KOPT-K1 (cell line): ENCODE measurements at regions not wholly inside any gene's neighbourhood (a gene's known extent, or its start where the extent isn't known, plus 50 kb on each side); places are given as distances from the start of the nearest gene placed in this dataset.

Experiments
- H3K27ac ChIP-seq: fragments of 200-600 bp; sonication (generic); 2 replicates; pipeline ENCODE4 v1.5.1; 2016; ENCODE audit warnings: antibody characterized with exemption, mild to moderate bottlenecking, low read depth, low read length; ENCODE audit not compliant: poor library complexity, severe bottlenecking
- H3K36me3 ChIP-seq: fragments of 200-600 bp; sonication (generic); 2 replicates; pipeline ENCODE4 v1.5.1; 2017; ENCODE audit warnings: antibody characterized with exemption, mild to moderate bottlenecking, low read length, moderate library complexity; ENCODE audit not compliant: insufficient read depth
- H3K9me3 ChIP-seq: fragments of 200-600 bp; sonication (generic); 2 replicates; pipeline ENCODE4 v1.5.1; 2017; ENCODE audit warnings: antibody characterized with exemption, low read length, mild to moderate bottlenecking; ENCODE audit not compliant: insufficient read depth, poor library complexity, severe bottlenecking

DNA sequence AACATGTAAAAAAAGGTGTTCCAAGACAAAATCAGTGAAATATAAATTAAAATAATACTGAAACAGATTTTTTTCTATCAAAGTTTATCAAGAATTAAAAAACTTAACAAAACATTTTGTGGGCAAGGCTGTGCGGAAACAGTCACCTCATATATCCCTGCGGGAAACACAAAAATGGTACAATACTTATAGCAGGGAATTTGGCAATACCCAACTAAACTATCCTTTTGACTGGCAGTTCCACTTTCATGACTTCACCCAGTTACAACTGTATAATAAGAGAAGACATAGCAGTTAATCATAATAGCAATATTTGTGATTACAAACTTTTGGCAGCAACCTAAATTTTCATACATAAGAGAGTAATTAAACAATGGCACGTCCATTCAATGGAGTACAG lies 121.5 kb upstream of the EGLN3 start:
- Histone ChIP-seq H3K27ac (no peak overlapping the region), H3K9me3 (peaks cover 17% of the 10 kb centered on the region)

GRCh38 chr14:34070917-34071407 lies 120.1 kb upstream of the EGLN3 start:
- H3K27ac ChIP-seq, result no peak overlapping the region
- H3K36me3 ChIP-seq, result no peaks in the 10 kb centered on the region
- H3K9me3 ChIP-seq, result peaks cover 17% of the 10 kb centered on the region

More for the DNA sequence above, 121.5 kb upstream of the EGLN3 start:
- H3K36me3 ChIP-seq, result no peaks in the 10 kb centered on the region

GRCh38 chr14:34069854-34070582 lies 119.1 kb upstream of the EGLN3 start:
- Histone ChIP-seq H3K9me3 (peaks cover 17% of the 10 kb centered on the region), H3K27ac (no peak overlapping the region)

DNA sequence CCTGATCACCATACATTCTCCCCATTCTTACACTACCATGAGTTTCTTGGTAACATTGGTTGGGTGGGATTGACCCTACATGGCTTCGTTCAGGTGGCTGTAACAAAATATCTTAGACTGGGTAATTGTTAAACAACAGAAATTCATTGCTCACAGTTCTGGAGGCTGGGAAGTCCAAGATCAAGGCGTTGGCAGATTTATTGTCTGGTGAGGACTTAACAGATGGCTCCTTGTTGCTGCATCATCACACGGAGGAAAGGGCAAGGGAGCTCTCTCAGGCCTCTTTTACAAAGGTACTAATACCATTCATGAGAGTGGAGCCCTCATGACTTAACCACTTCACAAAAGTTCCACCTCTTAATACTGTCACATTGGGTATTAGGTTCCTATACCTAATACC lies 116.7 kb upstream of the EGLN3 start:
- H3K36me3 ChIP-seq, result no peaks in the 10 kb centered on the region
- peaks cover 12% of the 10 kb centered on the region for H3K9me3 ChIP-seq
- no peak overlapping the region for H3K27ac ChIP-seq

More at GRCh38 chr14:34069854-34070582, 119.1 kb upstream of the EGLN3 start:
- no peaks in the 10 kb centered on the region for H3K36me3 ChIP-seq

DNA sequence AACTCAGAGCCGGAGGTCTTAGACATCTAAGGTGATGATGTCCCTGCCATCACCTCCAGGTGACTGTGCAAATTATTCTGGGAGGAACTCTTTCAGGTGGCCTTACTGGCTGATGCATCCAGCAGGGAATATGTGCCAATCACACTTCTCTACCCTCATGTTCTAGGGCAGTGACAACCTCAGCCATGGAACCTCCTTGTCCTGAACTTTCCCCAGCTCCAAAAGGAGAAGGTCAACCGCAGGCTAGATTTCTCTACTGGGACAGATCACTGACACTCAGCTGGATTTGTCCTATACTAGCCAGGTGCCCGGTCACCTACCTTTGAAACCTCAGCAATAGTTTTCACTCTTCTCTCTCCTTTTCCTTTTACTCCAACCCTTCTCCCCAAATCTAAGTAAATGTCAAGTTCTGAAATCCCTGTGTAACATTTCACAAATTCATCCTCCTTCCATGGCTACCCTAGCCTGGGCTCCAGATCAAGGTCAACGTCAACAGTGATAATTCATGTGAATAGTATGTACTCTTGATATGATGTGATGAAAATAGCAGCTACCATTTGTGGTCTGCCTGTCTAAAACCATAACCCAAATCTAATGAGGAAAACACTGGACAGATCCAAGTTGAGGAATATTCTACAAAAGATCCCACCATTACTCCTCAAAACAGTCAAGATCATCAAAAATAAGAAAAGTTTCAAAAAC lies 115.0 kb upstream of the EGLN3 start:
- H3K36me3 ChIP-seq, result no peaks in the 10 kb centered on the region
- no peak overlapping the region for H3K27ac ChIP-seq
- H3K9me3 ChIP-seq, result no peaks in the 10 kb centered on the region

DNA sequence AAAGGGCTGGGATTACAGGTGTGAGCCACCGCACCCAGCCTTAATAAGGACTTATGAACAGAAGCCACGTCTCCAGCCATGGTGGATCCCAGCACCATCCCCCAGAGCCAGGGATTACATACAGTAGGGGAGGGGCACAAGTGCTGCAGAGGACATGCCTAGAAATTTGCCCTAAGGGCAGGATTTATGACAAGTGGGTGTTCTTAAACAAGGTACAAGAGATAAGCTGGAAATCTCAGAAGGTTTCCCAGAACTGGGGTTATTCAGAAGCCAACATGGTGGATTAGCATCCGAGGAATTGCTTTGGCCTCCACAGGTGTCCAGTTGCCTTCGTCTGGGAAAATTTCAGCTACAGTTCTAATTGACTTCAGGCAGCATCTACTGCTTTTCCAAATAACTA lies 114.4 kb upstream of the EGLN3 start:
- no peaks in the 10 kb centered on the region for H3K36me3 ChIP-seq
- H3K9me3 ChIP-seq, result no peaks in the 10 kb centered on the region
- H3K27ac ChIP-seq, result no peak overlapping the region

DNA sequence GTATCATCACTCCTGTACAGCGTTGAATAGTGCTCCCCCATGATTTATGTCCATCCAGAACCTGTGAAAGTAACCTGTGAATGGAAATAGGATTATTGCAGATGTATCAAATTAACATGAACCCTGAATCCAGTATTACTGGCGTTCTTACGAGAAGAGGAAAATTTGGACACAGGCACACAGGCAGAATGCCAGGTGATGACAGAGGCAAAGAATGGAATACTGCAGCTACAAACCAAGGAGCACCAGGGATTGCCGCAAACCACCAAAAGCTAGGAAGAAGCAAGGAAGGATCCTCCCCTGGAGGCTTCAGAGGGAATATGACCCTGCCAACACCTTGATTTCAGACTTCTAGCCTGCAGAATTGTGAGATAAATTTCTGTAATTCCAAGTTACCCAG lies 113.5 kb upstream of the EGLN3 start:
- H3K27ac ChIP-seq, result no peak overlapping the region
- no peaks in the 10 kb centered on the region for H3K36me3 ChIP-seq
- no peaks in the 10 kb centered on the region for H3K9me3 ChIP-seq

DNA sequence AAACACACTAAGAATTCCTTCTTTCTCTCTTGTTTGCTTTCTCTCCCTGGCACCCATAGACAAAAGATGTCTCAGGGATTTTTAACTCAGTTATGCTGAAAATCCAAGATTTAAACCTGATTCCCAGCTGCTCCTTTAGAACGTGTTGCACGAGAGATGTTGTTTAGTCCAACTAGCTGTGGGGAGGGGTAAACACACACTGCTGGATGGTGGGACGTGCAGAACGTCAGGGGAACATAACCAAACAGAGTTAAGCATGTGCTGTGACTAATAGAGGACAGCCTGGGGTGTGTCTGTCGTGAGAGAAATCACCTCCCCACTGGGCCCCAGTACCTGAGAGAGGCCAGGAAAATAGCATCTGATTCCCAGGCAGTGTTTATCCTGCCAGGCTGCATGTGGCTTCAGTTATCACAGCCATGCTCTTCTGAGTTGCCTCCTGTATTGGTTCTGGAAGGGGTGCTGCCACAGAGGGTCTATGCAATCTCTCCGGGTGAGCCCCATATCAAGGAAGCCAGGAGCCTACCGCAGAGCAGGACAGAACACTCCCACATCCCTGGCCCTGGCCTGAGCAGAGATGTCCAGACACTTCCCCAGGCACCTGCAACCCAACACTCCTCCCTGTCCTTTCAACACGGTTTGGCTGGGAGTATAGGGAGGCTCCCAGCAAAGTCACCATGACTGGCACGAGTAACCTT lies 112.7 kb upstream of the EGLN3 start:
- H3K27ac ChIP-seq, result no peak overlapping the region
- H3K9me3 ChIP-seq, result no peaks in the 10 kb centered on the region
- H3K36me3 ChIP-seq, result no peaks in the 10 kb centered on the region

DNA sequence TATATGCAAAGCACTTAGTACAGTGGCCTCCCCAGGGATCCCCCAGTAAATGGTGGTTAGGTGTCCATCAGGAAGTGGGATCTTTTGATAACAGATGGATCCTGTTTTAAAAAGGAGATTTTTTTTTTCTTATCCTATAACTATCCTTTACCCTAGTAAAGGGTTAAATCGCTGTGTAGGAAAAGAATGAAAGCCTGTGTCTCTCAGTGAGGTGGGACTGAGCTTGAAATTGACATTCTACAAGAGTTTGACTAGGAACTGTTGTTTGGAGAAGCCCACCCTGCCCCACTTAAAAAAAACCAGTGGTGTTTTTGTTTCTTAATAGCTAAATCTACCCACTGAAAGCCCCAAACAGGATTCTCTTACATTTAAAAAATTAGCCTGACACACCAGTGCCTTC lies 112.2 kb upstream of the EGLN3 start:
- Histone ChIP-seq H3K27ac (no peak overlapping the region), H3K9me3 (no peaks in the 10 kb centered on the region), H3K36me3 (no peaks in the 10 kb centered on the region)

DNA sequence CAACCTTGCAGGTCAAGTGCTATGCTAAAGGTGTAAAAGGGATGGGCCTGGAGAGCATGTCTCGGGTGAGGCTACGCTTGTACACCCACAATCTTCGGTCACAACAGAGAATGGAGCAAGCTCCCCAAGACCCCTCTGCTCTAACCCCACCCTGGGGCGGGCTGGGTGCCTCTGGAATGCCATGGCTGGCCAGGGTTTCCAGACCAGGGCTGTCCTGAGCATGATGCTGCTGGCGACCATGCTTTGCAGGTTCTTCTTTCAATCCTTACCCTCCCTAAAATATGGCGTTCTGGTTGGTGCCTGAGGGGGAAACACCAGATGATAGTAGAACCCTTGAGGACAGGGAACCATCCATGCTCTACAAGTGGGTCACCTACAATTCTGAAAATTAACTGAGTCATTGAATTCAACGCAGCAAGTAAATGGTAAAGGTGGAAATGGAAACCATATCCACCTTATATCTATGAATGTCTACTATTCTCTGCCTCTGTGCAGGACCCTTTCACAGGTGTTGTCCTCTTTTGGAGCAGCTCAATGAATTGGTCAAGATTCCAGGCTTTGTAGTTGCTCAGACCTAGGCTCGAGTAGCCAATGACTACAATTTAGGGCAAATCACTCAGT lies 111.6 kb upstream of the EGLN3 start:
- Histone ChIP-seq H3K9me3 (no peaks in the 10 kb centered on the region), H3K27ac (no peak overlapping the region), H3K36me3 (no peaks in the 10 kb centered on the region)

DNA sequence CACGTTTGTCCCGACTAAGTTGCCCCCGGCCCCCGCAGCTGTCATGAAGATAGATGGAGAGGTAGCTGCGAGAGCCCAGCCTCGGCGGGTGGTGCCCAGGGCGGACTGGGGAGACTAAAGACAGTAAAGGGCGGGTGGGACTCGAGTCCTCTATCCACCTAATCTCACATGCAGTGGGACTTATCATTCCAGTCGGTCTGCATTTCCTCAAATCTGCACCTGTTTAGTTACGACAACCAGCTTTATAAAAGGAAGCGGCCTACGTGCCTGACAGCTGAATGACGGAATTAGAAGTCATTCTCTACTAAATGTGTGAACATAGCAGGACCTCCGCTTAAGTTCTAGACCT lies 109.8 kb upstream of the EGLN3 start:
- Histone ChIP-seq H3K27ac (no peak overlapping the region), H3K9me3 (no peaks in the 10 kb centered on the region), H3K36me3 (no peaks in the 10 kb centered on the region)

- no peaks in the 10 kb centered on the region for H3K36me3 ChIP-seq
- no peaks in the 10 kb centered on the region for H3K9me3 ChIP-seq
- H3K27ac ChIP-seq, result no peak overlapping the region
These were observed 109.2 kb upstream of the EGLN3 start for GRCh38 chr14:34059925-34060650.

GRCh38 chr14:34059037-34059924 lies 108.4 kb upstream of the EGLN3 start:
- no peak overlapping the region for H3K27ac ChIP-seq
- no peaks in the 10 kb centered on the region for H3K9me3 ChIP-seq

DNA sequence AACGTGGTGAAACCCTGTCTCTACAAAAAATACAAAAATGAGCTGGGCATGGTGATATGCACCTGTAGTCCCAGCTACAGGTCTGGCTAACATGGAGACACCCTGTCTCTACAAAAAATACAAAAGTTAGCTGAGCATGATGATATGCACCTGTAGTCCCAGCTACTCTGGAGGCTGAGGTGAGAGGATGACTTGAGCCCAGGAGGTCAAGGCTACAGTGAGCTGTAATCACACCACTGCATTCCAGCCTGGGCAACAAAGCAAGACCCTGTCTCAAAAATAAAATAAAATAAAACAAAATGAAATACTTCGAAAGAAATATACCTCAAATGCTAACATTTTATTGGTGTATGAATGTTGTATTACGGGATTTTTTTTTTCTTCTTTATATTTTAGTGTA lies 107.6 kb upstream of the EGLN3 start:
- Histone ChIP-seq H3K9me3 (no peaks in the 10 kb centered on the region), H3K27ac (no peak overlapping the region), H3K36me3 (no peaks in the 10 kb centered on the region)

More at GRCh38 chr14:34059037-34059924, 108.4 kb upstream of the EGLN3 start:
- H3K36me3 ChIP-seq, result no peaks in the 10 kb centered on the region
